Activated gamma-delta T cell treated with Interleukin-2 at 50 U/mL for 16 hours (primary cell): ENCODE measurements at regions not wholly inside any gene's neighbourhood (a gene's known extent, or its start where the extent isn't known, plus 50 kb on each side); places are given as distances from the start of the nearest gene placed in this dataset.

Experiments
- DNase-seq: peaks from one replicate; pipeline ENCODE4 v3.0.0-alpha.2; 2020

DNA sequence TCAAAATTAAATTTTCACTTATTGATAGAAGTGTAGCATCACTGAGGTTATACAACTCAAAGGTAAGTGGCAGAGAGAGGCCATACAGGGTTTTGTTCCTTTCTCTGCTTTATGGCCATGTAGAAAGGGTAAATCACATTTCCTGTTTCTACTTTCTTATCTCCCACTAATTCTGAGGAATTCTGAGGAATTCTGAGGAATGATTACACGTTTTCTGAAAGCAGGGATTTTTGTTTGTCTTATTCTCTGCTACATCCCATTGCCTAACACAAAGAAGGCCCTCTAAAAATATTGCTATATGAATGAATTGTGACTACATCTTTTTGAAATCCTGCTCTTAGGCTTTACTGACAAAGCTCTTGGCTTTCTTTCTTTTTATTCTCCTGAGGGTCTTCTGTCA, 516.9 kb upstream of the ZNF608 start:
- no peak for DNase-seq

DNA sequence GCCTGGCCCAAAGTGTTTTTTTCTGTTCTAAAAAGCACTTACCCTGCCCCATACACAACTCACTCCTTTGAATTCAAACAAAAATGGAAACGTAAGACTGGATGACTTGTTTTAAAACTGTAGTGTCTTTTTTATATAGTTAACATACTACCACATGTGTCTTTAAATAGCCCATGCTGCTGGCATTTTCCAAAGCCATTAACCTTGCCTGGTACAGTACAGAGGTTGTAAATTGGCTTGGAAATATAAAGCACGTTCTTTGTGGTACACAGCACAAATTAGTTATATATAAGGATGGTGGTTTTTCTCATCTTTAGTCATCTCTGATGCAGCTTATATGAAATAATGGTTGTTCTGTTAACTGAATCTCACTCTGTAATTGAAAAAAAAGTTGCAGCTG, 519.7 kb upstream of the ZNF608 start:
- DNase-seq: no peak

DNA sequence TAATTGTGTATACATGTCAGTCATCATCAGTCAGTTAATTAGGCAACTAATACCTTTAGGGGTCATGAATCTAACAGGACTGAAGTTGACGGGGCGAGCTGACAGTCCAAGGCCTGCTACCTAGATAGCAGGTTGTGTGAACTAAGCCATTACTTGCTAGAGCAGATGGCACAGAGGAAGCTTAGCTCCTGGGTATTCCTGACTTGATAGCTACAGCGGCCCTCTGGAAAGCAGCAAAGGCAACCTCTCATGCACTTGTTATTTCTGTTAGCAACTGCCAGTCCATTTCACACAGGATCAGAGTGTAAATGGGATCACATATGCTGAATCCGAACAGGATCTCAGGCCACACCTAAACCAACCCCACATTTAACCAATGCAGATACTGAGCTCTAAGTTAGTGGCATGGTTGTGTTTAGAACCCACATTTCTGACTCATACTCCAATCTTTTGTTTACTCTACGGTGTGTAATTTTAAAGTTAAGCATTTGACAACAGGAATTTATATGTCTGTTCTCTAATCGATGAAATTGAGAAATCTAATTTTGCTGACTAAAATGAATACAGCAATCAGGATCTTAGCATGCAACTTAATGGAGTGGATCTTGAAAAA, 521.3 kb upstream of the ZNF608 start:
- DNase-seq: no peak

DNA sequence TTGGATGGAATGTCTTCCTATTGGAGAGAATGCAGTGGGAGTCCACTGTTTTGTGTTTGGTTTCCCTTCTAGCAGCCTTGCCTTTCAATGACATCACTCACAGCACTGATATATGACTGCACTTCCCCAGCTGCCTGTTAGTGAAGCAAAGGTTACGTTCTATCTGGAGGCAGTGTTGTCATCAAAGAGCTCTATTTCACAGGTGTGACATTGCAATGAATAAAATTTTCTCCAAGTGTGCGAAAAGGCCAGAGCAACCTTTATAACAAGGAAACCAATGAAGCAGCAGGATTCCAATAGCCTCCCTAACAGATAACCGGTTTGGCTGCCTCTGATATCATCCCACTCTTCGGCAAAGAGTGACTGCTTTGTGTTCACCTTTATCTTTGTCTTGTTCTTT, 523.5 kb upstream of the ZNF608 start:
- DNase-seq: no peak

DNA sequence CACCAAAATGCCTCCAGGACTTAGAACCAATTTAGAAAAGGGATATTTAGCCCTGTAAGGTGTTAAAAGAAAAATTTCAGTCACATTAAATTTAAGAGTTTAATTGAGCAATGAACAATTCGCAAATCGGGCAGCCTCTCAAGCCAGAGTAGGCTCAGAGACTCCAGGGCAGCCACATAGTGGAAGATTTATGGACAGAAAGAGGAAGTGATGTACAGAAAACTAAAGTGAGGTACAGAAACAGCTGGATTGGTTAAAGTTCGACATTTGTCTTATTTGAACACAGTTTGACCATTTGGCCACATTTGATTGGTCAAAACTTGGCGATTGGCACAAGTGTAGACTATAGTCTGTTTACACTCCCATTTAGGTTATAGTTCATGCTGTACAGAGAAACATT, 525.9 kb upstream of the ZNF608 start:
- no peak for DNase-seq

DNA sequence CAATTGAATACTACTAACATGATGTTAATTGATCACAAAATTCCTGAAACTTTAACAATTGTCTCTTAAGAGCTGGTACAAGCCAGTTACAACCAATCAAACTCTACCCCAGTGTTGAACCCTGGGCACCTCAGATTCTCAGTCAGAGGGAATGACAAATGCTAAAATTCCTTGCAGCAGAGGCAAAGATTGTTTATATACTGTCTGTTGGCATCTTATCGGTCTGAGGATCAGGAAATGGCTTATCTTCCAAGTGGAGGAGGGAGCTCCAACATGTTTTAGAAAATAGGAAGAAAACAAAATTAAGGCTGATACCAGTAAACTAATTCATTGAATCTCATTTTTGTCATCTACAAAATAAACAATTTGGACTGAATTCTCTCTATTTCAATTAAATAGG, 527.8 kb upstream of the ZNF608 start:
- no peak for DNase-seq

DNA sequence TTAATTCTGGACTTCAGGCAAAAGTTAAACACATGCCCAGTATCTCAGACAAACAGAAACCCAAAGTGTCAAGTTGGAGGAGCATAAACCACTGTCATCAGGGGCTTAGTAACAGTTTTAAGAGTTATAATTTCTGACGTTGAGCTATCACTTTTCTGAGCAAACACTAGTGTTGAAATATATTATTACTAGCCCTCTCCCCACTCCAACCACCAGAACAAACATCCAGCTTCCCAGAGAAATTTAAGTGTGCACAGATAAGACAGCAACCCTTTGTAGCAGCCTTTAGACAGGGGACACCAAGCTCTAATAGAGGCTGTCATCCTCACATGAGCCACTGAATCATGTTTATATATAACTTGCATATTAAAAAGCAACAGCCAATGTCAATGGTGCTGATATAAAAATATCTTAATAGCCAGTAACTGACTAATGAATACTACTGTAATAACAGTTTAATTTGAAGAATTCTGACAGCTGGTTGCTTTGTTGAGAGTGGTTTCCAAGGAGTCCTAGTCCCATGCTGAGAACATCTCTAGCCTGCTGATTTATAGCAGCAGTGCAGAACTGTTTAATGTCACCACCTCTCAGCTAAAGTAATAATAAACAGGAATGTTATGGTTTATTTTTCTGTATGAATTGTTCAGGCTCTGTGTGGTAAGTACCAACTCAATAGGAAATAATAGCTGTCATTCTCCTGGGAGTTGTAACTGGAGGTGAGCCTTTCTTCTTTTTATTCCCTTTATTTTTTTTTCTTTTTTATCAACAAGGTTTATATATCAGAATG, 528.7 kb upstream of the ZNF608 start:
- DNase-seq: no peak

DNA sequence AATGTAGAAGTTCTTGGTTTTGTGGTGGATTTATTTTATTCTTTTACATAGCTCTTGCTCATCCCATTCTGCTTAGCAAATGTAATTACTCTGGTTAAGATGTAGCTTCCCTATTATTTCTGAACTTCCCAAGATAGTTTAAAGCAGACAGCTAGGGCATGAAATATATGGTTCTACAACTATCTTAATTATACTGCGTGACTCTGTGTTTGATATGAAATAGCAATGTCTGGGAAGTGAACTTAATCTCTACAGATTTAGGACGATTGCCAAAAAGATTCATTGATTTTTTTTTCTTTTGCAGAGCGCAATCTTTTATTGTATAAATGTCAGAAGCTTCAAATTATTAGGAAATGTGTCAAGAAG, 529.3 kb upstream of the ZNF608 start:
- no peak for DNase-seq

DNA sequence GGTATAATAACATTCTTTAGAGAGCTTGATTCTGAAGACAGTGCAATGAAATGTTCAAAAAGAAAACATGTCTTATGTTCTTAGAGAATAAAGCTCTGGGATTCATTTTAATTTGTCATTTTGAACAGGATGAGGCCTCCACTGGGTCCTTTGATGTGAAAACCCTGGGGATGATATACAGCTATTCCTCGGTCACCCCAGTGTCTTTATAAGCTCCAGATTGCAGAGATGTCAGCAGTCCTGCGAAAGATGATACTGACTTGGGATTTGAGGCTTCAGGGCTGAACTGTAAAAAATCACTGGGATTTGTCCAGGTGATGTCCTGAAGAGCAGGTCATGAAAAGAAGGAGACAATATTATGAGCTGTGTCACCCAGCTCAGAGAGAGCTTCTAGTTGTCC, 529.7 kb upstream of the ZNF608 start:
- DNase-seq: no peak

DNA sequence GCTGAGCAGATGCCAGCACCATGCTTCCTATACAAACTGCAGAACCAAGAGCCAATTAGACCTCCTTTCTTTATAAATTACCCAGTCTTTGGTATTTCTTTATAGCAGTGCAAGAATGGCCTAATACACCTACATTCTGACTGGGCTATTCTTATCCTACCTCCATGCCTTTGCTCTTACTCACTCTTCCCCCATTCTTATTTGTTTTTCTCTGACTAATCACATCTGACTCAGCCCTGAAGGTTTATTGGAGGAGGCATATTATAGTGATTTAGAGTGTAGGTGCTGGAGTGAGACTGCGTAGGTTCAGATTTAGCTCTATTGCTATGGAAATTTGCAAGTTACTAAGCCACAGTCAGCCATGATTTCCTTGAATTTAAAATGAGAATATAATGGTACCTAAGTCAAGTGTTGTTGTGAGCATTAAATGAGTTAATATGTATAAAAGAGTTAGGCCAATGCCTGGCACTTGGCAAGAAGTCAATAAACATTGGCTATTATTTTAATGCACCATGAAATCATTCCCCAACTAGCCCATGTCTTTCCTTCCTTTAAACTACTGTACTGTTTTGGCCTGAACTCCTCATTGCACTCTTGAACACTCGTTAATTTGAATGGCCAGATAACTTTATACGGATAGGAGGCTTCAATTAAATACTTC, 531.2 kb upstream of the ZNF608 start:
- no peak for DNase-seq

DNA sequence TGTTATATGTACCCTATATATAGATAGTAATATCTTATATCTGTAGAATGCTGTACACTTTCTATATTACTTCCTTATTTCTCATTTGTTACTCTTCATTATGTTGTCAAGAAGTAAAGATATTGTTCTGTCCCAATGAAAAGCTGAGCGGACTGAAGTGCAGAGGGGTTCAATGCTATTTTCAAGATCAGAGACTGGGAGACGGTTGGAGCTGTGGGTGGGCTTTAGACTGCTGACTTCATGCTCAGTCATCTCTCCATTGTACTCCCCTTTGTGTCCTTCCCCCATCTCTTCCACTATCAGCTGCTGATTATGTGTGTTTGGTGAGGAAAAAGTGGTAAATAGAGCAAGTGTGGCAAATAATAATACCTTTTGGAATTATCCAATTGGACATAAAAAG, 532.3 kb upstream of the ZNF608 start:
- no peak for DNase-seq

DNA sequence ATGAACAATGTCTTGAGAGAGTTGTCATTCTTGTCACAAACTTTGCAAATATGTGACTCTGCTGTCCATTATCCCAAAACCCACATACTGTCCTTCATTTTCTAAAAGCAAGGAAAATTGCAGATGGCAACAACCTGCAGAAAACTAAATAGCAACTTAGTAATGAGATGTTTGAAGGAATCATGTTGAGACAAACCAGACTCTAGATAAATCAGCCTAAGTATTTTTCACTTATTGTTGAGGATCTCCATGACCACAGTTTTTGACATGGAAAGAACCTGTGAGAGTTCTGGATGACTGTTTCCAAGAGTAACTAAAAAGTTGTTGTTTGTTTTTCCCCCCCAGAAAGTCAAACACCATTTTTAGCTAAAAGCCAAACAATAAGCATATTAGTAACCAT, 535.2 kb upstream of the ZNF608 start:
- DNase-seq: no peak

DNA sequence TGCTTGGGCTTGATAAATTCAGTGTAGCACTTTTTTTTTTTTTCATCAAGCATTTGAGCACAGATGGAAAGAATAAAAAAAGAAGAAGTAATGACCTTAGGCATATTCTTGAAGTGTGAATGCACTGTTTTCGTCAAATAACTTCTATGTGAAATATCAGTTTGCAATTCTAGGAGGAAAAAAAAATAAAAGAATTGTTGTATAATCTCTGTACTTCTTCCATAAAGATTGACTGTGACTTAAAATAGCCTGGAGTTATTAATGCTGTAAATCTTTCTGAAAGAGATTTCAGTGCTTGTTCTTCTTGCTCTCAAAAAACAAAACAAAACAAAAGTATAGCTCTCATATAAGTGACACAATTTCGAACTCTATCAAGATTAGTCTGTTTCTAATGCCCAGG, 536.9 kb upstream of the ZNF608 start:
- no peak for DNase-seq

DNA sequence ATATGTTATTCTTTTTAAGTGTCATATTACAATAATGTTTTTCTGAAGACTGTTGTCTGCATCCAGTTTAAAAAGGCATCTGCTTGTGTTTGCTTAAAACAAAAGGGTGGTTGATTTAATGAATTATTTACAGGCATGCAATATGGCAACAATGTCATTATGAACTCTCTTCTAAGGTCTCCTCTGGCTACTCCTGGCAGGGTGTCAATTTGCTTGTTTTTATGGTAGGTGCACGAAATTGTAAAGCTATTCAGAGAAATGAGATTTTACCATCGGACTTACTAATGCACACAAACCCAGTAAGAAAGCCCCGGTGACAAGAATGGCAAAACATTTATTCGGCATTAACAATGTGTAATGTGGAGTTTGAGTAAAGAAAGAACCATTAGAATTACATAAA, 539.8 kb upstream of the ZNF608 start:
- no peak for DNase-seq

DNA sequence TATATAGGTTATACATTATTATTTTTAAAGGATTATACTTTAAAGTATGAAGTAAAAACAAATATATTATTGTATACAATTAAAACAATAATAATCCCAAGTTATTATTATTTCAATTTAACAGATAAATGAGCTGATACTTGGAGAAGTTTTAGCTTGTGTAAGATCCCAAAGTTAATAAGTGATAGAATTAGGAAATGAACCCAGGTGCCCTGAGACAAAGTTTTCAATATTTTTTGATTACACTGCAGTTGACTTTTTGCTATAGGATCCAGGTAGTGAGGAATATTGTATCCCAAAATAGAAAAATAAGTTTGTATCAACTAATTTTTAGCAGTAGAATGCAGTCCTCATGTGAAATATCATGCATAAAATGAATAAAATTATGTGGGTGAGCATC, 543.2 kb upstream of the ZNF608 start:
- no peak for DNase-seq

DNA sequence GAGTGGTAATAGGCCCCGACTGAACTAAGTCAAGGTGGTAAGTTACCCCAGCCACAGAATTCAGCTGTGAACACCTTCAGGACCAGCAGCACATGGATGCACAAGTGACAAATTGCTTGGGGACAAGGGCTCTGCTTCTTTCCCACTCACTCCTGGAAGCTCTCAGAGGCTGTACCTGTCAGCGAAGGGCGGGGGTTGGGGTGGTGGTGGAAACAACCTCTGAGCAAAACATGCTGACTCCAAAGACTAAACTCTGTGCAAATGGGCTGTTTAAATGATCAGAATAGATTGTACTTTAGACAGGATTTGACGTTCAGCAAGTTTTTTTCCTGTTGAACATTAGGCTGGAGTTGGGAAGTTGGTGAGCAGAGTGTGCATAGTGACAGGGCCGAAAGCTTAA, 544.5 kb upstream of the ZNF608 start:
- no peak for DNase-seq

DNA sequence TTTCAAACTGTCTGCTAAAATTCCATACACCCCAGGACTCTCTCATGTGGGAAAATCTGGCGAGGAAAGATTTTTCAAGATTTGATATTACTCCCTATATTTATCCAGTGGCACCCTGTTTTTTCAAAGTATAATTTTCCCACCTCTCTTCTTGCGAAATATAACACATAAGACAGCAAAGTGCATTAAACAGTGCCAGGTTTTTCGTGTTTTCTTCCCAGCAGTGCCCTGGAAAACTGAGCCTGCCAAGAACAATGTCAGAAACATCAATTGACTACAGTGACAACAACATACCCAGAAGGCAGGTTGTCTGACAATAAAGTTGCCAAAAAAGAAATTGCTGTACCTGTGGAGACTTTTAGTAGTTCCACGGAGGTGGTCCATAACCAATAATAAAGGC, 545.0 kb upstream of the ZNF608 start:
- DNase-seq: no peak

DNA sequence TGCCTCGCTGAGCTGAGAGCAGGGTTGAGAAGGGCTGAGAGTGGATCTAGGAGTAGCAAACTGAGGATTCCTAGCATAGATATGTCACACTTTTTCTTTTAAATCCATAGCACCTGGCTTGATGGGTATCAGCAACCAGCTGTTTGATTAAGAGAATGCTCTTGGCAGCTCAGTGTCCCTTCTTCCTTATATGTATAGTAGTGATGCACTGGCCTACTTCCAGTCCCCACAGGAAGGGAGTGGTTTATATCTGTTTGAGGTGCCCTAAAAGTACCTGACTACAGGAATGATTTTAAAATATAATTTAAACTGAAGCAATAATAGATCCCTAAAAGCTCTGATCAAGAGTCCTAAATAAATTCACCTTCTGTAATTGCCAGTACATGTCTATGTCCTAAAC, 546.8 kb upstream of the ZNF608 start:
- no peak for DNase-seq

DNA sequence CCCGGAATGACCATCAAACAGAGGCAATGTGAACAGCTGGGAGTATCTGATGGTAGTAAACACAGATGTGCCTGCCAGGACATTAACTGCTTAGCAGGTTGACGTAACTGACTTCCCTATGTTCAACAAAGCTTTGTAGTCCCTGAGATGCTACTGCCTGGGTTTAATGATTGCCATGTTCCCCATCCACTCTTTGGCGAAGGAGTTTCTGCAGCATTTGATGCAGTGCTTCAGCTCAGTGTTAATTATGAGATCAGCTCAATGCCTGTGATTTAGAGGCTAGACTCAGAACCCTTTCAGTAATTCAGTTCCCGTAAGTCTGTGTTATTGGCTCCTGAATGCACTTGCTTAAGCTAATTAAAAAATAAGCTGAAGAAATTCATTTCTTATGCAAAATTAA, 547.3 kb upstream of the ZNF608 start:
- DNase-seq: no peak

DNA sequence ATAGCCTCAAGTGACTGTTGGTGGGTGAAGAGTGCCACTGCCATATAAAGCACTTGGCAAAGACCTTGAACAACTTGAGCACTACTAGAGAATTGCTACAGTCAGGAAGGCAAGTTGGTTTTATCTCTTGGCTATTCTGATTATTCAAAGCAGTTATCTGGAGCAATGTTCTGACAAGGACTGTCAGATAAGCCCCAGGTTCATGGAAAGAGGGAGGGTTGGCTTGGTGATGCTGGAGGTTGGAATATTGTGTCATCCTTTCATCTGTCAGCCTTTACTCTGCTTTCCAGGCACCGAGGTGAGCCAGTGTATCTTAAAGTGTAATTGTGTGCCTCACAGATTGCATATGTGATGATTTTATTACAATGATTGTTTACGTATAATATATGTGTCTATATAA, 548.4 kb upstream of the ZNF608 start:
- no peak for DNase-seq

DNA sequence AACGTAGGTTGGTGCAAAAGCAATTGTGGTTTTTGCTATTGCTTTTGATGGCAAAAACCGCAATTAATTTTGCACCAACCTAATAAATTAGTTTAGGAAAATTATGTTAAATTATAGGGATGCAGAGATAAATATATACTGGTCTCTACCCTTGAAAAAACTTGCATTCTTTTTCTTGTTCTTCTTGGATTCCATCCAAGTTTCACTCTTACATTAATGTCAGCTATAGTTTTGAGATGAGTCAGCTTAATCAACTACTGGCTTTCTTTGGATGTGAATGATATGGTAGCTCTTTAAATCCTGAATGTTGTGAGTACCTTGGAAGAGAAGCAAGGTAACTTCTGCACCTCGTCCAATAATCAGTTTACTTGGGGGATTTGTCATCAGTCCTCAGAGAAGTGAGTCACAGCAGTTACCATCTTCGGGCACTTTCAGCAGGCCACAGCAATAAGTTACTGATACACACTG, 549.0 kb upstream of the ZNF608 start:
- no peak for DNase-seq

DNA sequence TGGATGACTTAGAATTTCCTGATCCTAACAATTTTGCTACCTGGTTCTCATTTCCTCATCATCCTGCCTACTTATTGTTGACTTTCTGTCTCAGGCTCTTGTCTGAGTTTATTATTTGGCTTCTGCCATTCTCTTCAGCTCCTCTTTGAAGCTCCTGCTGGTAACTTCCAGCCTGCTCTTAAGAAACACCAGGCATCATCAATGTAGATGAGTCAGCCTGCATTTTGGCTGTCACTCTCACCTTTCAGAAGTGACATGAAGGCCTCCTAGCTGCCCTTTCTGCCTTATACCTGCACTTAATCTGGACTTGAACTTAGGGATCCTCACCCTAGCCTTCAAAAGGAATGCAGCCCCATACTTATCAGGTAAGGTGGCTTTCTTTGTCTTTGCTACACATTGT, 551.8 kb upstream of the ZNF608 start:
- no peak for DNase-seq

DNA sequence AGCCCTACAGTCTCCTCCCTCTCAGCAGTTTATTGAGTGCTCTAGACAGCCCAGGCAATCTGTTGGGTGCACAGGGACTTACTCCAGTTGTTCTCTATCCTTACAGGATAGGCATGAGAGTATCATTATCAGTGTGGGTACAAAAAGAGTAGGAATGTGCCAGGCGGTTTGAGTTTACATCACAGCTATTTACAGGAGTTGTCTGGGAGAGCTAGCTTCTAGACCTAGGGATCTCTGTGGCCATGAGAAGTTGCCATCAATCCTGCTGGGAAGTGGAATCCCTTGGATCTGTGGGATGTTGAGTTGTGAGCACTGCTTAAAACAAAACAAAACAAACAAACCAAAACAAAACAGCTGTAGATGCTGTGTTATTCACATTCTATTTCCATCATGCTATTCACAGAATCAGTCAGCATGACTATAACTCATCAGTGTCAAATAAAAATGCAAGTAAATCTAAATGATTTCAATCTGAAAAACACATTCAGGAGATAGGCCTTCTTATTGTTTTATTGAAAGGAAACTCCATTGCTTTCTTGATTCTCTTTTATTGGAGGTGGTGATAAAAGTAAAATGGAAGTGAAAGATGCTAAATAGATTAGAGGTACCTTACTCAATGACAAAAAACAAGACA, 552.4 kb upstream of the ZNF608 start:
- DNase-seq: no peak

DNA sequence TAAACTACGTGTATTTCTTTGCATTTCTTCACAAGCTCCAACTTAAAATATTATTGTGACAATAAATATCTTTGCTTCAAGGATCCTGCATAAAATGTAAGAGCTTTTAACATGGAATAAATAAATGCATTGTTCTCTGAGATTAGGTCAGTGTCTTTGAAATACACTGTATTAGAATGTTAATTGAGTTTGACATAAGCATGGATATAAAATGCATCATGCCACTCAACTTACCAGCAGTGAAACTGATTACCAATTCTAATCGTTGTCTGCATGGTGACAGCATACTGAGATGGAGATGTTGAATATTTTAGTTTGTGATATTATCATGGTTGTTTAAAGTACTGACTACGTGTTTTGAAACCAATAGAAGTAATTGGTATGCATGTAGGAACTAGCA, 555.3 kb upstream of the ZNF608 start:
- no peak for DNase-seq
